Breast epithelium (tissue), 4 donors: ENCODE measurements at regions not wholly inside any gene's neighbourhood (a gene's known extent, or its start where the extent isn't known, plus 50 kb on each side); places are given as distances from the start of the nearest gene placed in this dataset.
"Not testable (repeated sequence)": the region's sequence is repeated elsewhere in the genome, so short reads cannot be mapped to it uniquely, and the experiment has no call there.

ENCODE experiments used
- DNase-seq, 2 donors: peaks; one replicate each; pipeline ENCODE4 v3.0.0-alpha.2; 2019; ENCODE audit warnings: low spot score in 2 of 2
- H3K27ac ChIP-seq, 2 donors: fragments of 200-600 bp; sonication (generic) in 1 of 2; one replicate each; pipeline ENCODE4 v1.5.1; 2016 to 2019; ENCODE audit warnings: mild to moderate bottlenecking in 1 of 2
- H3K27me3 ChIP-seq, 2 donors: fragments of 200-600 bp; sonication (generic) in 1 of 2; one replicate each; pipeline versions ENCODE4 v1.5.1 to v1.6.0; 2017 to 2019; ENCODE audit warnings: control low read depth in 1 of 2, mild to moderate bottlenecking in 1 of 2
- H3K36me3 ChIP-seq: fragments of 200-600 bp; one replicate; pipeline ENCODE4 v1.5.1; 2019
- H3K4me1 ChIP-seq, 2 donors: fragments of 200-600 bp; sonication (generic); one replicate each; pipeline ENCODE4 v1.5.1; 2016 to 2019; ENCODE audit warnings: control low read depth in 1 of 2
- H3K4me3 ChIP-seq, 3 donors: fragments of 200-600 bp; sonication (generic); 1 replicate in 2 of 3; 2 replicates in 1 of 3; pipeline ENCODE4 v1.5.1; 2016 to 2019; ENCODE audit warnings: mild to moderate bottlenecking in 3 of 3, moderate library complexity in 2 of 3
- H3K9me3 ChIP-seq, 2 donors: fragments of 200-600 bp; sonication (generic) in 1 of 2; one replicate each; pipeline ENCODE4 v1.5.1; 2016 to 2019; ENCODE audit warnings: control low read depth in 1 of 2
- CTCF ChIP-seq, 3 donors: fragments of 450-650 bp; IDR thresholded peaks; one replicate each; pipeline ENCODE4 v1.5.1; 2016 to 2017; ENCODE audit warnings: antibody characterized with exemption in 3 of 3, mild to moderate bottlenecking in 3 of 3, moderate library complexity in 3 of 3
- POLR2A ChIP-seq: fragments of 450-650 bp; IDR thresholded peaks from one replicate; pipeline ENCODE4 v1.6.1; 2016; ENCODE audit warnings: antibody characterized with exemption, mild to moderate bottlenecking, moderate library complexity
- POLR2AphosphoS5 ChIP-seq, 3 donors: sonication (generic); formaldehyde crosslinking; IDR thresholded peaks; one replicate each; pipeline ENCODE4 v1.6.1; 2017; ENCODE audit warnings: antibody characterized with exemption in 3 of 3
- intact Hi-C: fragments of 100-400 bp; cut with DNase I; formaldehyde crosslinking; loops from one replicate; pipeline ENCODE4 v1.15.1; 2023; ENCODE audit warnings: low total_unique reads

DNA sequence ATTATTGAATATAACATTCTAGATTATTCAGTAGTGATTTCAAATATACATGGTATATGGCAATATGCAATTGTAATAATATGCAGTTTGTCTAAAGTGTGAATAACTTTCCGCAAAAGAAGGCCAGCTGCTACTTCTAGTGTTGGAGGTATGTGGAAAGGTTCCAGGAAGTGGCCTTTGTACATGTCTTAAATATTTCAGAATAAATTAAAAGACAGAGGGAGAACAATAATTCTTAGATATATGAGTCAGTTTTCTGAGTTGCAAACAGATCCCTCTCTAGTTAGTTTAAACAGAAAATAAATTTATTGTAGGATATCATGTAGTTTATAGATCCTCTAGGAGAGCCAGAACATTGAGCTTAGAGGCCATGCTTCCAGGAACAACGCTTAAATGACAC lies 210.8 kb upstream of the ELL2 start:
- no peaks in the 10 kb centered on the region for H3K27me3 ChIP-seq
- TF ChIP-seq CTCF (IDR thresholded peaks at IDR 0.05) (no peak), POLR2AphosphoS5 (IDR thresholded peaks at IDR 0.05) (no peak), POLR2A (no peak)
- no peak overlapping the region for H3K4me3 ChIP-seq
- DNase-seq = no peak
- no peaks in the 10 kb centered on the region for H3K36me3 ChIP-seq
- H3K27ac ChIP-seq = no peak overlapping the region
- H3K9me3 ChIP-seq = no peaks in the 10 kb centered on the region
- peaks cover 0 to 7% of the 10 kb centered on the region in 2 donors for H3K4me1 ChIP-seq
- intact Hi-C loops = no loop called here

- H3K27me3 ChIP-seq, H3K27ac ChIP-seq, H3K36me3 ChIP-seq, DNase-seq, H3K4me3 ChIP-seq, H3K9me3 ChIP-seq, H3K4me1 ChIP-seq, intact Hi-C loops: not testable (repeated sequence)
Observed at GRCh38 chr5:96171973-96172372, 210.3 kb upstream of the ELL2 start.

DNA sequence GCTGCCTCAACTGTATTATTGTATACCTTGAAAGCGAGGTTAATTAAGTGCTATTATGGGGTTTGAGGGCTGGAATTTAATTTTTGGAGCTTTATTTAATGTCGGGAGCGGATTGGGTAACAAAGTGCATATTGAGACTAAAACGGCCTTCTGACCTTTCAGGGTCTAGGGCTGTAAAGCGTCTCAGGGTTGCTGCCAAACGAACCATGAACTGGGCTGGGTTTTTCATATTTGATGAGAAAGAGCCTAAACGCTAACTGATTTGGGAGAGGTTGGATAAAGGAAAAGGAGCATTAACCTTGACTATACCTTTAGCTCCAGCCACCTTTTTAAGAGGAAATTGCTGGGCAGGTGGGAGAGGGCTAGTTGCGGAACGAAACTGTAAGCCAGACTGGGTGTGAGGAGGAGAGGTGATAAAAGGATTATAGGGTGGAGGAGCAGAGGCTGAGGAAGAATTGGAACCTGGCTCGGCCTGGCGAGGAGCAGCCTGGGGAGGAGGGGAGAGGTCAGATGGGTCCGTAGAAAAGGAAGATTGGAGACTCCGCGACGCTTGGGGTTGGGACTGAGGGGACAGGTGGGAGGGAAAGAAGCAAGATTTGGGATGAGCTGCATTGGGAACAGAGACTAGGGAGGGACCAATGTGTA lies 209.0 kb upstream of the ELL2 start:
- H3K27ac ChIP-seq, H3K4me3 ChIP-seq, H3K27me3 ChIP-seq, intact Hi-C loops, H3K36me3 ChIP-seq, H3K4me1 ChIP-seq, DNase-seq, H3K9me3 ChIP-seq: not testable (repeated sequence)

DNA sequence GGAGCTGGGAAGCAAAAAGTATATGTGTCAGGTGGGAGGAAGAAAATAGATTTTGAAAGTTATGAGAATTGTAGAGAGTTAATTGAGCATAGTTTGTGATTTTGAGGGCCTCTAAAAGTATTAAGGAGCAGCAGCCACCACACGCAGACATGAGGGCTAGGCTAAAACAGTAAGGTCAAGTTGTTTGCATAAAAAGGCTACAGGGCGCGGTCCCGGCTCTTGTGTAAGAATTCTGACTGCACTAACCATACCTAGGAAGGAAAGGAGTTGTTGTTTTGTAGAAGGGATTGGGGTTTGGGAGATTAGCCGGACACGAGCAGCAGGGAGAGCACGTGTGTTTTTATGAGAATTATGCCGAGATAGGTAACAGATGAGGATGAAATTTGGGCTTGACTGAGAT lies 207.2 kb upstream of the ELL2 start:
- intact Hi-C loops, H3K36me3 ChIP-seq, H3K4me3 ChIP-seq, H3K27ac ChIP-seq, H3K27me3 ChIP-seq, H3K9me3 ChIP-seq, H3K4me1 ChIP-seq, DNase-seq: not testable (repeated sequence)

DNA sequence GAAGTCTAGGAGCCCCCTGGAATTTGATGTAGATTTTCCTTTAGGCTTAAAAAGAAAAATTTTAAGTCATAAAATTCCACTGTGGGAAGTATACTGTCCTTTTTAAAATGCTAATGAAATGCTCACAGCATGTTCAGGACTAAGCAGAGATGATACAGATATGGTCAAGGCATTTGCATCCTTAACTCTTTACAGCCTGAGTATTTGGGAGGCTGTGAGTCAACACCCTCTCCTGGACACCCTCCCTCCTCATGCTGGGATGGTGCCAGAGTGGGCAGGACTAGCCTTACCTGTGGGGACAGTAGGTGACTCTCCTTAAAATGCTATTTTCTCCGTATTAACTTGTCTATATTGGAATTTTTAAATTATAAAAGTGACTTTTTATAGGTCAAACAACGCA lies 197.4 kb upstream of the ELL2 start:
- no peak for DNase-seq
- Histone ChIP-seq H3K27ac (no peak overlapping the region), H3K27me3 (no peaks in the 10 kb centered on the region), H3K9me3 (no peaks in the 10 kb centered on the region), H3K36me3 (no peaks in the 10 kb centered on the region), H3K4me1 (no peaks in the 10 kb centered on the region), H3K4me3 (no peak overlapping the region)
- intact Hi-C loops = no loop called here
- TF ChIP-seq CTCF (IDR thresholded peaks at IDR 0.05) (no peak), POLR2AphosphoS5 (IDR thresholded peaks at IDR 0.05) (no peak), POLR2A (no peak)

DNA sequence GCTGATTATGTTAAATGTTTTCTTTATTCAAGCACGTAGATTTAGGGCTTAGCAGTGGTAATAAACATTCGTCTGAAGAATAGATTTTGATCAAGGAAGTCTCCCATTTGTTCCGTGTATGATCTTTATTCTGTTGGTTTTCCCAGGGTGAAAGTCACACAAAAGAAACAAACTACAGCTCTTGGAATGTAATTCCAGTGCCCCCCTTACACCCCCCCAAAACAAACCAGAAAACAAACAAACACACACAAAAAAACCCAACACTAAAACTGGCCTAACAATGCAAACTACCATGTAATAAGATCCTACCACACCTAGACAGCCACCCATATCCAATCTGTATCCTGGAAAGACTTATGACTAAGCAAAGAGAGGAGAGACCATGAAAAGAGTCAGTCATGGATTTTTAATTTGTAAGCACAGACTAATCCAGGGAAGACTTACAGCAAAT lies 196.2 kb upstream of the ELL2 start:
- Histone ChIP-seq H3K4me3 (no peak overlapping the region), H3K36me3 (no peaks in the 10 kb centered on the region), H3K27me3 (no peaks in the 10 kb centered on the region), H3K4me1 (no peaks in the 10 kb centered on the region), H3K9me3 (no peaks in the 10 kb centered on the region), H3K27ac (peak overlapping the region; percentile 1 to 59)
- DNase-seq = no peak
- TF ChIP-seq CTCF (IDR thresholded peaks at IDR 0.05) (no peak), POLR2A (no peak), POLR2AphosphoS5 (IDR thresholded peaks at IDR 0.05) (no peak)
- intact Hi-C loops = no loop called here
